A549 (cell line): ENCODE measurements at regions not wholly inside any gene's neighbourhood (a gene's known extent, or its start where the extent isn't known, plus 50 kb on each side); places are given as distances from the start of the nearest gene placed in this dataset.

Experiments
- ATAC-seq, 2 experiments: fragments of 200-7000 bp in 1 of 2; fragments of >200 bp in 1 of 2; cut with Nextera tagmentation in 1 of 2; cut with Tn5 transposase in 1 of 2; 3 replicates each; pipeline versions ENCODE4 v1.8.0 to v1.9.1; 2018 to 2020; ENCODE audit warnings: mild to moderate bottlenecking in 1 of 2, moderate library complexity in 1 of 2
- CTCF ChIA-PET: fragments of 300-600 bp; sonication (Branson Sonifier 250); formaldehyde crosslinking; extraction: SDS; loops from one replicate; lab custom pipeline; 2021; ENCODE audit warnings: antibody characterized with exemption, inconsistent platforms; lab: Yijun Ruan, JAX
- POLR2A ChIA-PET: fragments of 350-600 bp; formaldehyde crosslinking; extraction: SDS; loops from one replicate; lab custom pipeline; 2021; ENCODE audit warnings: antibody characterized with exemption, inconsistent platforms; lab: Yijun Ruan, JAX
- DNase-seq, 2 experiments: peaks; one replicate each; pipeline versions ENCODE4 v3.0.0 to v3.0.0-alpha.2; 2011 to 2016; ENCODE audit warnings: low read depth in 1 of 2, low spot score in 1 of 2
- FAIRE-seq: peaks from 2 replicates; lab custom pipeline; 2011; peaks lifted over from hg19 to GRCh38; lab: Jason Lieb, UNC
- H3K27ac ChIP-seq, 2 experiments: fragments of >200 bp; sonication (Bioruptor Twin); formaldehyde crosslinking; 3 replicates each; pipeline ENCODE4 v1.5.1; 2016 to 2017
- H3K4me1 ChIP-seq: fragments of >200 bp; sonication (Bioruptor Twin); formaldehyde crosslinking; 3 replicates; pipeline ENCODE4 v1.6.1; 2016
- H3K4me2 ChIP-seq: fragments of >200 bp; sonication (Bioruptor Twin); formaldehyde crosslinking; 3 replicates; pipeline ENCODE4 v1.6.1; 2016
- H3K4me3 ChIP-seq: fragments of >200 bp; sonication (Bioruptor Twin); formaldehyde crosslinking; 3 replicates; pipeline ENCODE4 v1.5.1; 2016
- H3K9me3 ChIP-seq: fragments of >200 bp; sonication (Bioruptor Twin); formaldehyde crosslinking; 3 replicates; pipeline ENCODE4 v1.6.1; 2016
- BHLHE40 ChIP-seq: IDR thresholded peaks from 2 replicates; pipeline ENCODE4 v1.6.1; 2012; ENCODE audit warnings: low read depth, low read length, inconsistent platforms
- CHD4 ChIP-seq: fragments of 200-600 bp; sonication (generic); IDR thresholded peaks from 2 replicates; pipeline ENCODE4 v1.6.1; 2016; ENCODE audit warnings: antibody characterized with exemption, mild to moderate bottlenecking, borderline replicate concordance
- E2F6 ChIP-seq: IDR thresholded peaks from 2 replicates; pipeline ENCODE4 v1.6.1; 2012; ENCODE audit warnings: low read depth, borderline replicate concordance
- EHF ChIP-seq: fragments of 250-450 bp; sonication (Bioruptor Pico); IDR thresholded peaks from 2 replicates; pipeline ENCODE4 v1.5.0; 2020; ENCODE audit warnings: mild to moderate bottlenecking
- EHMT2 ChIP-seq: fragments of 200-600 bp; sonication (generic); IDR thresholded peaks from 2 replicates; pipeline ENCODE4 v1.6.1; 2016; ENCODE audit warnings: antibody characterized with exemption, low read depth, mild to moderate bottlenecking, moderate library complexity
- EP300 ChIP-seq, 2 experiments: fragments of >200 bp; sonication (Bioruptor Twin); formaldehyde crosslinking; IDR thresholded peaks; 2 replicates in 1 of 2; 3 replicates in 1 of 2; pipeline ENCODE4 v1.6.1; 2016 to 2017
- ESRRA ChIP-seq: fragments of 150-350 bp; IDR thresholded peaks from 2 replicates; pipeline ENCODE4 v1.6.1; 2014; ENCODE audit warnings: mild to moderate bottlenecking, low read length, borderline replicate concordance
- GATA3 ChIP-seq: IDR thresholded peaks from 2 replicates; pipeline ENCODE4 v1.6.1; 2012; ENCODE audit warnings: borderline replicate concordance
- HES2 ChIP-seq: fragments of >200 bp; sonication (Bioruptor Twin); formaldehyde crosslinking; IDR thresholded peaks from 2 replicates; pipeline ENCODE4 v1.6.1; 2016
- HEYL ChIP-seq: fragments of 250-450 bp; sonication (Bioruptor Pico); IDR thresholded peaks from 2 replicates; pipeline ENCODE4 v1.8.0; 2021; ENCODE audit warnings: mild to moderate bottlenecking, moderate library complexity
- HOXA7 ChIP-seq: fragments of 250-450 bp; sonication (Bioruptor Pico); IDR thresholded peaks from 2 replicates; pipeline ENCODE4 v1.5.0; 2020; ENCODE audit warnings: mild to moderate bottlenecking, moderate library complexity
- JUNB ChIP-seq: fragments of >200 bp; sonication (Bioruptor Twin); formaldehyde crosslinking; IDR thresholded peaks from 2 replicates; pipeline ENCODE4 v1.6.1; 2016
- KDM1A ChIP-seq: fragments of 200-600 bp; sonication (generic); IDR thresholded peaks from 2 replicates; pipeline ENCODE4 v1.6.1; 2016; ENCODE audit warnings: low read depth, mild to moderate bottlenecking
- MAX ChIP-seq: IDR thresholded peaks from 2 replicates; pipeline ENCODE4 v1.6.1; 2012
- MAZ ChIP-seq: fragments of 150-350 bp; IDR thresholded peaks from 2 replicates; pipeline ENCODE4 v1.6.1; 2014; ENCODE audit warnings: antibody characterized with exemption, low read depth, low read length, borderline replicate concordance
- NFE2L2 ChIP-seq: fragments of 150-350 bp; conservative IDR thresholded peaks from 2 replicates; pipeline ENCODE4 v1.6.1; 2014; ENCODE audit warnings: low read length
- NPAS2 ChIP-seq: fragments of 250-450 bp; sonication (Bioruptor Pico); IDR thresholded peaks from 2 replicates; pipeline ENCODE4 v1.8.0; 2022; ENCODE audit warnings: mild to moderate bottlenecking, moderate library complexity, borderline replicate concordance
- PHF8 ChIP-seq: fragments of 200-600 bp; sonication (generic); IDR thresholded peaks from 2 replicates; pipeline ENCODE4 v1.6.1; 2016; ENCODE audit warnings: low read depth, mild to moderate bottlenecking, antibody characterized with exemption, moderate library complexity, borderline replicate concordance
- RAD21 ChIP-seq, 2 experiments: fragments of >200 bp in 1 of 2; sonication (Bioruptor Twin) in 1 of 2; formaldehyde crosslinking in 1 of 2; IDR thresholded peaks in 1 of 2; conservative IDR thresholded peaks in 1 of 2; 2 replicates in 1 of 2; 3 replicates in 1 of 2; pipeline ENCODE4 v1.6.1; 2012 to 2018; ENCODE audit warnings: inconsistent platforms in 1 of 2
- RCOR1 ChIP-seq: fragments of 150-350 bp; IDR thresholded peaks from 2 replicates; pipeline ENCODE4 v1.6.1; 2014; ENCODE audit warnings: antibody characterized with exemption, low read length, low read depth
- RFX5 ChIP-seq: fragments of 450-650 bp; IDR thresholded peaks from 2 replicates; pipeline ENCODE4 v1.7.1; 2014; ENCODE audit warnings: antibody characterized with exemption, mild to moderate bottlenecking, moderate library complexity
- TFCP2L1 ChIP-seq: fragments of 250-450 bp; sonication (Bioruptor Pico); IDR thresholded peaks from 2 replicates; pipeline ENCODE4 v1.5.0; 2021; ENCODE audit warnings: mild to moderate bottlenecking
- TP53 ChIP-seq: fragments of 250-450 bp; sonication (Bioruptor Pico); IDR thresholded peaks from 2 replicates; pipeline ENCODE4 v1.5.0; 2021; ENCODE audit warnings: mild to moderate bottlenecking, moderate library complexity
- ZFP36 ChIP-seq: fragments of 450-650 bp; IDR thresholded peaks from 2 replicates; pipeline ENCODE4 v1.6.1; 2014; ENCODE audit warnings: borderline replicate concordance; ENCODE audit not compliant: partially characterized antibody
- ZSCAN20 ChIP-seq: fragments of 250-450 bp; sonication (Bioruptor Pico); IDR thresholded peaks from 2 replicates; pipeline ENCODE4 v1.8.0; 2022; ENCODE audit warnings: mild to moderate bottlenecking, moderate library complexity
- WGBS: methylation state at CpG from one replicate; pipeline ENCODE4 v1.1.6; 2017; ENCODE audit errors: missing lambda C conversion rate; 5-methylcytosine and 5-hydroxymethylcytosine counted together

- TF ChIP-seq CHD4 (no peak), TFCP2L1 (CRISPR knock-in tag) (no peak), ZFP36 (no peak), NFE2L2 (no peak), ESRRA (no peak), JUNB (no peak)
- FAIRE-seq (no peak), ATAC-seq (no peak), DNase-seq (no peak)
- H3K4me3 ChIP-seq = no peak overlapping the region
- no peak overlapping the region for H3K27ac ChIP-seq
- 47% methylated on average over 3 of the region's 3 CpGs for WGBS
- no peaks in the 10 kb centered on the region for H3K9me3 ChIP-seq
- no peak overlapping the region for H3K4me2 ChIP-seq
- H3K4me1 ChIP-seq = no peaks in the 10 kb centered on the region
- ChIA-PET POLR2A (no interaction called here), CTCF (no interaction called here)
These were observed 145.4 kb upstream of the HAND2 start for GRCh38 chr4:173675446-173675845.

- ChIA-PET CTCF (no interaction called here), POLR2A (no interaction called here)
- H3K4me1 ChIP-seq = no peaks in the 10 kb centered on the region
- WGBS = 45% methylated on average over 4 of the region's 4 CpGs
- no peaks in the 10 kb centered on the region for H3K9me3 ChIP-seq
- TF ChIP-seq HES2 = no peak
- no peak for TF ChIP-seq EP300 (IDR thresholded peaks at IDR 0.05)
- no peak for TF ChIP-seq RFX5
- TF ChIP-seq E2F6 = no peak
- no peak for TF ChIP-seq MAX
- no peak for TF ChIP-seq KDM1A
- no peak for TF ChIP-seq PHF8
- TF ChIP-seq EHF (CRISPR knock-in tag) = no peak
- TF ChIP-seq RAD21 (conservative IDR thresholded peaks at IDR 0.05 in 1 of 2, IDR thresholded peaks at IDR 0.05 in 1 of 2) = no peak
- no peak for TF ChIP-seq NPAS2 (CRISPR knock-in tag)
- TF ChIP-seq BHLHE40 = no peak
- TF ChIP-seq HEYL = no peak
- no peak for TF ChIP-seq MAZ
- no peak for TF ChIP-seq HOXA7 (CRISPR knock-in tag)
- TF ChIP-seq CHD4 = no peak
- no peak for TF ChIP-seq ZFP36
- TF ChIP-seq ZSCAN20 (CRISPR knock-in tag) = no peak
- no peak for TF ChIP-seq EHMT2
- TF ChIP-seq NFE2L2 = no peak
- FAIRE-seq (no peak), ATAC-seq (no peak), DNase-seq (no peak)
- H3K27ac ChIP-seq = no peak overlapping the region
- no peak overlapping the region for H3K4me2 ChIP-seq
- no peak overlapping the region for H3K4me3 ChIP-seq
These were observed 139.6 kb upstream of the HAND2 start for GRCh38 chr4:173669460-173670179.

- ATAC-seq = no peak
- TF ChIP-seq ZSCAN20 (CRISPR knock-in tag) = no peak
- no peak for TF ChIP-seq TP53
- no peak for TF ChIP-seq GATA3
- TF ChIP-seq CHD4 = no peak
- TF ChIP-seq RCOR1 = no peak
- DNase-seq = no peak
- FAIRE-seq = no peak
- Histone ChIP-seq H3K4me3 (no peak overlapping the region), H3K4me1 (no peaks in the 10 kb centered on the region), H3K4me2 (no peak overlapping the region), H3K27ac (no peak overlapping the region), H3K9me3 (no peaks in the 10 kb centered on the region)
- CTCF ChIA-PET = no interaction called here
- POLR2A ChIA-PET = no interaction called here
These were observed 131.0 kb upstream of the HAND2 start for GRCh38 chr4:173661001-173661400.
